Lower leg skin (tissue), 3 donors: ENCODE measurements at regions not wholly inside any gene's neighbourhood (a gene's known extent, or its start where the extent isn't known, plus 50 kb on each side); places are given as distances from the start of the nearest gene placed in this dataset.

Experiments
- CTCF ChIP-seq, 3 donors: fragments of 450-650 bp; IDR thresholded peaks; one replicate each; pipeline ENCODE4 v1.5.1; 2016; ENCODE audit warnings: antibody characterized with exemption in 3 of 3, mild to moderate bottlenecking in 3 of 3, moderate library complexity in 2 of 3
- POLR2A ChIP-seq, 2 donors: fragments of 450-650 bp; IDR thresholded peaks; one replicate each; pipeline ENCODE4 v1.6.1; 2016 to 2017; ENCODE audit warnings: antibody characterized with exemption in 2 of 2, mild to moderate bottlenecking in 1 of 2, moderate library complexity in 1 of 2

GRCh38 chr5:13019729-13020128, 924.8 kb downstream of the DNAH5 start:
- TF ChIP-seq CTCF (IDR thresholded peaks at IDR 0.05) = no peak
- no peak for TF ChIP-seq POLR2A (IDR thresholded peaks at IDR 0.05)
